GM21381 (cell line): ENCODE measurements at regions not wholly inside any gene's neighbourhood (a gene's known extent, or its start where the extent isn't known, plus 50 kb on each side); places are given as distances from the start of the nearest gene placed in this dataset.
"Not testable (repeated sequence)": the region's sequence is repeated elsewhere in the genome, so short reads cannot be mapped to it uniquely, and the experiment has no call there.

Experiments
- ATAC-seq: cut with Tn5 transposase; IDR thresholded peaks from one replicate; pipeline ENCODE4 v1.9.1; 2021; ENCODE audit warnings: mild to moderate bottlenecking, moderate library complexity; ENCODE audit not compliant: unreplicated experiment

DNA sequence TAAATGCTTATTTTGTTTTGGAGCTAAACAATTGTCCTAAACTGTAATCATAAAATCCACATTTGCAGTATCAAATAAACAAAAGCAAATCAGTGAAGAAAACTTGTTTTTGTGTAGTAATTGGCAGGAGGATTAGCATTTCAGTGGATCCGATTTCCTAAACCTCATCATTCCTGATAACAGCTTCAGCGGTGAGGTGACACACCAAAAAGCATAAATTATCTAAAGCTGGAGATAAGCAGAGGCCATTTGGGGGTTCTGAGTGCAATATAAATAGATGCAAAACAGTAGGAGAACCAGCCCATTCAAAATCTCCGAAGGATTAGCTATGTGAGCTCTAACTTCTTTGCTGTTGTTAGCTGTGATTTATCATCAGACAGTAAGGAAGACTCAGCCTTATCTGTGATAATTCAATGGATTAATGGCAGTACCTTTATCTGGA lies 235.8 kb downstream of the EPHA7 start:
- no peak for ATAC-seq

DNA sequence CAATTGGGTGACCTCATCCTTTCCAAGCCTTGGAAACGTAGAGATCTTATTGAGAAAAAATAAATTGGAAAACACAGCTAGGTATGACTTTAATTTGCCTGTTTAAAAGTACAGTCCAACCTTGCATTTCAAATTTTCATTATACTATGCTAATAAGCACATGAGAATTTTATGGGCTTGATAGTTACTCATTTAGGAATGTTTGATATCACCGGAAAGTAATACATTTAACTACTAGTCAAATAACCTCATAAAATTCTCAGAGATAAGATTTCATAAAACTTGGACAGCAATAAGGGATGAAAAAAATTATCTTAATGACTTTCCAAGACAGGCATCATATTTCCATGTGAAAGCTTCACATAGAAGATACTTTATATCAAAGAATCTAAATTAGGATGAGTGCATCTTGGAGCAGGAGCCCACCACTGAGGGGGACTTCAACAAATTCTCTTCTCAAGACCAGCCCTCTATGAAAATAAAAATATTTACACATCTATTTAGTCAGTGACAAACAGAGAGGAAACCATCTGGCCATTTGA lies 236.3 kb downstream of the EPHA7 start:
- ATAC-seq = no peak

DNA sequence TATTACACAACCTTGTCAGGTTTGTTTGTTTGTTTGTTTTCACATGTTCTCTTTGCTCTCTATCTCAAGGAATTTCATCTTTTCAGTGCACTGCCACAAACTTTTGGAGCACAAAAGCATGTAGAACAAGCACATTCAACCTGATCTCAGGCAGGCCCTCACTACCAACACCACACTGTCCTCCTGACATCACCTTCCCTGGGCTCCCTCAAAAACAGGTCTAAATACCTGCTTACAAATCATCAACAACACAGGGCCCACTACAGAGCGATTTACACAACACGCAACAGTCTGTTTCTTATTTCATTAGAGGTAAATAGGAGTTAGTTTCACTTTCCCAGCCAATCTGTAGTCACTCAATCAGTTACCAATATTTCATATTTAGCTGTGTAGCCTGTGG lies 241.4 kb downstream of the EPHA7 start:
- ATAC-seq = no peak

DNA sequence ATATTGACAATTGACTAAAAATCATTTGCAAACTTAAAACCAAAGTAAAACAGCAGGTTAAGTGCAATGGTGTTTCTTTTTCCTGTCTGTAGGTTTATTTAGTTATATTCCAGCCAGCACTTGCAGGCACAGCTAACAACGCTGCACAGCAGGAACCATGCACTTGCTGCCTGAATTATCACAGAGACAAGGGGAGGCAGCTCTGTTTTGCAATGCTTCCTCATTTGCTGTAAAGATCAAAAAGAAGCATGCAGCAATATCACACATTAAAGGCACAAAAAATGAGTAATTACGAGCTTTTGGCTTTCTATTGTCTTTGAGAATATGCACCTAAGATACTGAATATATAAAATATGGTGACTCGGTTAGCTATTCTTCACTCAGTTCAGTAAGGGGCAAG lies 241.9 kb downstream of the EPHA7 start:
- ATAC-seq = no peak

DNA sequence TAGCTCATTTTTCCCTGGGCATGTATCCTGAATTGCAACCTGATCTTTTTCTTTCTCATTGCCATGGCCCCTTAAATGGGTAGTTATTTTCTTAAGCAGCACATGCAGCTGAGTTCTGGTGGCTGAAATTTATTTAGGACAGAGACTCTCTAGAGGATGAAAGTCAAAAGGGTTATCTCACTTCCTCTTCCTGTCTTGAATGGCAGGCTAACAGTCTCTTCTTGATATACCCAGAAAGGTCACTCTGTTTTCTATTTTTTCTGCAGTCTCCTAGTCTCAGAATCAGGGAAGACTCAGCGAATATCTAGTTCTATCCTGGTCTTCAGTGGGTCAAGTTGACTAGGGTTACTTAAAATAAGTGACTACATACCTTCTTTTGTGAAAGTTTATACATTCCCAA lies 243.3 kb downstream of the EPHA7 start:
- no peak for ATAC-seq

DNA sequence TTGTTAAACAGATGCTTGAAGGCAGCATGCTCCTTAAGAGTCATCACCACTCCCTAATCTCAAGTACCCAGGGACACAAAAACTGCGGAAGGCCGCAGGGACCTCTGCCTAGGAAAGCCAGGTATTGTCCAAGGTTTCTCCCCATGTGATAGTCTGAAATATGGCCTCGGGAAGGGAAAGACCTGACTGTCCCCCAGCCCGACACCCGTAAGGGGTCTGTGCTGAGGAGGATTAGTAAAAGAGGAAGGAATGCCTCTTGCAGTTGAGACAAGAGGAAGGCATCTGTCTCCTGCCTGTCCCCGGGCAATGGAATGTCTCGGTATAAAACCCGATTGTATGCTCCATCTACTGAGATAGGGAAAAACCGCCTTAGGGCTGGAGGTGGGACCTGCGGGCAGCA lies 245.8 kb downstream of the EPHA7 start:
- ATAC-seq = not testable (repeated sequence)

DNA sequence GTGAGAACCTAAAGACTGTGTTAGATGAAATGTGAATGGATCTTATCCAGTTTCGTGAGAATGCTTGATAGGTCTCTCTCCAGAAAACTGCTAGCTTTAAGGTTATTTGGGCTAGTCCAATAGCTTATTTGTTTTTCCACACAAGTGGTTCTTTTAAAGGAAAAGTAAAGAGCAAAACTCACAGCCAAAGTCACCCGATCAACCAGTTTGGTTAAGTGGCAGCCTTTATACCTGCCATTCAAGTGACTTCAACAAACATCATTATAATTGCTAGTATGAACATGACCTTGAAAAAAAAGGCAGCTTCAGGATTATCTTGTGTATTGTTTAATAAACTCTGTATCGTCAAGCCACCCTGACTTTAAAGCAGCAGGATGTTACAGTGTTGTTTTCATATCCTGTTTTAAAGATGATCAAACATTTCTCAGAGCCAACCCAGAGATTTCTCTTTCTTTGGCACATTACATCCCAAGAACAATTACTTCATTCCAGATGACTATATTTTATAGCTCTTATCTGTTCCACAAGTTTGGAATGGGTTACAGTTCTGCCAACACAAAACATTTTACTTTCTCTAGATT lies 253.4 kb downstream of the EPHA7 start:
- ATAC-seq = no peak

DNA sequence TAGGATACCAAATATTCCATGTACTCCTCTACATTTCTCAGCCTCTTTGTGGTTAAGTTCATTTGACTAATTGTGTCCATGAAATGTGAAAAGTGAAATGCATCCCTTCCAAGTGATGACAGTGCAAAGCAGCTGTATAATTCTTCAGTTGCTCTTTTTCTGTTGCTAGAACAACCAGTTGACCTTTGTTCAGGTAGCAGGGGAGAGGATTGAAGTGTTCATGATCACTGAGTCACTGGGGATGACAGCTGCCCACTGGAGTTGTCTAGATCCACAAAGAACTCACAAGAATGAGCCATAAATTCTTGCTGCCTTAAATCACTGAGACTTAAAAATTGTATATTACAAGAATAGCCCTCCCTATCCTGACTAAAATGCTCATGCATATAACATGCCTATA lies 254.6 kb downstream of the EPHA7 start:
- no peak for ATAC-seq

DNA sequence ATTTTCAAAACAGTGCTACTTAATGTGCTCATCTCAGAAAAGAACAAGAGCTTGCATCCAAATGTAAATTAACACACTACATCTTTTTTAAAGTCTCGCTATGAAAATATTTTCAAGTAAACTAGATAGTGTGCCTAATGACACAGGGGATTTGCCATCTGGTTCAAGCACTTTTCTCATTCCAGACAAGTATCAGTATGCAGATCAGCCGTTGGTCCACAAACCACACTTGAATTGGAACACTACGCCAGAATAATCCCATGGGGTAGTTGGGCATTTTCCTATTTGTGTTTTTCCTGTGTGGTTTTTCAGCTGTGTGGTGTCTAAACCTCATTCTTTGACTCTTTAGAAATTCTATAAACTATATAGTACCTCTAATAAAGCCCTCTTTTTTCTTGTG lies 256.2 kb downstream of the EPHA7 start:
- ATAC-seq = no peak

DNA sequence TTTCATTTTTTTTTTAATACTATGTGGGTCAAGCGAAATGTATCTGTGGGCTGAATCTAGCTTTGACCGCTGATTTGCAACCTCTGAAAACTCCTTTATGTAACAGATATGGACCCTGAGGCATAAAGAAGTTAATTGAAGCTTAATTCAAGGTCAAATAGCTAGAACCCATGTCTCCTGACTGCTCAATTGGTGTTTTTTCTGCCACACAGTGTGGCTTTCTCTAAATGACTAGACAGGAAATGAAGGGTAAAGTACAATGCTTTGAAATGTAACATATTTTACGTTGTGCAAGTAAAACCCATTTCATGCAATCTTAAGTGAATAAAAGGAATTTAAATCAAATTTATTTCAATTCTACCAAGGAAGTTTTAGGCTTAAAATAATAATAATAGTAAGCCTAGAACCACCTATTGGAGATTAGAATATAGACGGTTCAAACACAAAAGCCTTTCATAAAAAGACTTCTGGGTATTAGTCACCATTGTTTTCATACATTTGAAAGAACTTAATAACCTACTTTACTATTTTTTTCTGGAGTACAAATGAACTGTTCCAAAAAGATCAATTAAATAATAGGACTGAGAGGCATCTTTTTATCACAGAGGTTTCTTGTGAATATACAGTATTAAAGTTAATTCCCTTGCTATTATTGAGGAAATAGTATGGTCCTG lies 279.8 kb downstream of the EPHA7 start:
- ATAC-seq = no peak

DNA sequence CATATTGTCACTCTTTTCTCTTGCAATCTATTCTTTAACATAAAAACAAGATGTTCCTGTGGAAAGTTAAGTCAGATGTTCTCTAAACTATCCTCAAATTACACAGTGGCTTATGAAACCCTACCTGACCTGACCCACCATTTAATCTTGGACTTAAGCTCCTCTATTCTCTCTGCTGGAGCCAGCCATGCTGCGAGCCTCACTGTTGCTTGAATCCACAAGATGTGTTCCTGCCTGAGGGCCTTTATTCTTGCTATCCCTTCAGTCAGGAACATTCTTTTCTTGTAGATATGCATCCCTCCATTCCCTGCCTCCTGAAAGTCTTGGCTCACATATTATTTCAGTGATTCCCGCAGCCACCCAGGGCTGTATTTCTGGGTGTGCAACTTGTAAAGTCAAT lies 283.2 kb downstream of the EPHA7 start:
- ATAC-seq = no peak

DNA sequence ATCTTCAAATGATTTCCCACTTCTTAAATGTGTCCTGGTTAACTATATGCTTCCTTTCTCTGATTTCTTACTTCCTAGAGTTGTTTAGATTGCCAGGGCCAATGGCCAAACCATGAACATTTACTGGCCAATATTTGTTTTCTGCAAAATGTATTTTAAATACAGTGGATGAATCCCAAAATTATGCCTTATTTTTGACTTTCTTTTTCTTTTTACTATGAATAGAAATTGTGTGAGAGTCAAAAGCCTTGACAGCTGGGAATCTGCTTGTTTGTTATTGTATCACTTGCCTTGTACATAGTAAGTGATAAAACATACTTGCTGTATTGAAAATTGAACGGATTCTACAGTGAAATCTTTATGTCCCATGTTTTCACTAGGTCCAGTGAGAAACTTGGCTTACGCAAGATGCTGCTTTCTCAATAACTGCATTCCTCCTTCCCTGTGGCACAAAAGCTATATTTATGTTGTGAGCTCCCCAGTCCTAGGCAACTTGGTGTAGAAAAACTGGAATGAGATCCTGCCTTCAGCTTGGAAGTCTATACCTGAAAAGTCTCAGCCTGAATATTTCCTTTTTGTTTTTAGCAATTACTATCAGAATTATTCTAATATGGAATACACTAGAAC lies 295.2 kb downstream of the EPHA7 start:
- no peak for ATAC-seq

DNA sequence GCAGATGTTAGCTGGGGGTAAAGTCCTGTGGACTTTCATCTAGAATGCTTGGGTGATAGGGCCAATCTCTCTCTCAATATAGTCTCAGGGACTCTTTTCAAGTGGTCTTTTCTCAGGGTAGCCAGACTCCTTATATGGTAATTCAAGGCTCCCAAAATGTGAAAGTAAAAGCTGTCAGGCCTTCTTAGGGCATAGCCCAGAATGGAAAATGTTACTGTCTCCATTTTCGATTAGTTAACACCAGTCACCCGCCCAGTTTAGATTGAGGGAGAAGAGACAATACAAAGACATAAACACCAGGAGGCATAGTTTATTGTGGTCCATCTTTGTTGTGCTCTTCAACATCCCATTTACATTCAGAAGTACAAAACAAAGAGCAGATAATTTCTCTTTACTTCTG lies 295.8 kb downstream of the EPHA7 start:
- ATAC-seq = no peak

DNA sequence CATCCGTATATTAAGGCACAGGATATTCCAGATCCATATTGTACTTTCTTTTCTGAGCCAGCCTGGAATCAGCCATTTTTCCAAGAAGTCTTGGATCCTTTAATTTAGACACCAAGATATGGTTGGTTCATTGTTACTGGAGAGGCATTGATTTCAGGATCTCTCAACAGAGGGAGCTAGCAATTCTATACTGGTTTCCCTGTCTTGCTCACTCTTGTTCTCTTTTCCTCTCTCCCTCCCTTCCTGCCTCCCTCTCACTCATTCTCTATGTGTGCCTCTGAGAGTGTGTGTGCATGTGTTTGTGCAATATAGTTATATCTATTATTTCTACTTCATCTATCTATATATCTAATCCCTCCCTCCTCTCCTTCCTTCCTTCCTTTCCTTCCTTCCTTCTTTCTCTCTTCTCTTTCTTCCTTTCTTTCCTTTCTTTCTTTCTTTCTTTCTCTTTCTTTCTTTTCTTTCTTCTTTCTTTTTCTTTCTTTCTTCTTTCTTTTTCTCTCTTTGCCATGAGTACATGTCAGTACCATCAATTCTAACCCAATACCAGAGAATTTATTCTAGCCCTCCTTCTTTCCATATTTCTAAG lies 299.1 kb downstream of the EPHA7 start:
- no peak for ATAC-seq

DNA sequence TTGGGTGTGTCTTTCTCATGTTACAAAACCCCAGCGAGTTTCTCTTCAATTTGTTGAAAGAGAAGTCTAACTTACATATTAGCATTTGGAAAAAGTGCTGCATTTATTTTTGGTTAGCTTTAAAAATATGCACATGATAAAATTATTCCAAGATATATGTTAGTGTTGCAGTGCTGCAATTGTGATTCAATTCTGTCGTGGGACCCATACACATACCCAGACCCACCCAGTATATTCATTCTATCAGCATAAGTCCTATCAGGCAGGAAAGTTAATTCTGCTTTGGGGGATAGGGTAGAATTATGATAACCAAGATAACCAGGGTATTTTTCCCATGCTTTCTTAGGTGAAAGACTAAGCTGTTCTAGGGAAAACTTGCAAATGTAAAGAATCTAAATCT lies 313.5 kb downstream of the EPHA7 start:
- no peak for ATAC-seq

DNA sequence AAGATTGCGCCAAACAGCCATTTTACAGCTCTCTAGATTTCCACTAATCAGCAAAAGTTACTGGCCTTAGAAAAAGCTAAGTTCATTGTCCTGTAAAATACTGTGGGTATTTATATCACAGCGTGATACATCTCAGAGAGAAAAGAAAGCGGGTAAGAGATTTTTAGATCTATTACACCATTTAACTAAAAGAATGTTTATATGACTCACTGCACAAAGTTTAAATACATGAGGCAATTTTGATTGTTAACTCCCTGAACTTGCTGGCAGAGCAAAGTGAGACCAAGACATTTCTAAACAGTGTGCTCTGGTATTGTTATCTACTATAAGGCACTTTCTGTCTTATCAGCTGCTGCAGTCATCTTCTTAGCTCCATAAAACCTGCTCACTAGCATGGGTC lies 314.3 kb downstream of the EPHA7 start:
- ATAC-seq = no peak

DNA sequence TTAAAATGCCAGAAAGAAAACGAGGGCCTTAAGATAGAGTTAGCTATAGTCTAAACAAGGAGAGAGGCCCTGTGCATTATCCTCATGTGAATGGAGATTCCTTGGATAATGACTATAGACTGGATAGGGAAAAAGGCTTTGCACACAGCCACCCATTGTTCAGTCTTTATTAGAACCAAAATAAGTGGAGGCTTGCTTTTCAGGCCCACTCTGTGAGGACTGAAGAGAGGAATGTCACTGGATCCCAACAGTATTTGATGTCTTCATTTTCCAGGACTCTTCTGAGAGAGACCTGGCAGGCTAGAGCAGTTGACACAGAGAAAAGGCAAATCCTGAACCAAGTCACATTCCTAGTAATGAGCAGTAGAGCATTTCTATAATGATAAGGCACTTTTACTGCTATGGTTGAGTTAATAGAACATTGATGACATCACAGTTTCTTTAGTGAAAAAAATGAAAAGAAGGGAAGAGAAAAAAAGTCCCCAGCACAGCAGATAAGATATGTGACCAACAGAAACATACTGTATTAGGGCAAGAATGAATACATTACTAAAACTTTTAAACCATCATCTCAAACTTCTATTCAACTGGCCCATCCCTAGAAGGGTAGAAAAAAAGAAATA lies 315.1 kb downstream of the EPHA7 start:
- no peak for ATAC-seq

DNA sequence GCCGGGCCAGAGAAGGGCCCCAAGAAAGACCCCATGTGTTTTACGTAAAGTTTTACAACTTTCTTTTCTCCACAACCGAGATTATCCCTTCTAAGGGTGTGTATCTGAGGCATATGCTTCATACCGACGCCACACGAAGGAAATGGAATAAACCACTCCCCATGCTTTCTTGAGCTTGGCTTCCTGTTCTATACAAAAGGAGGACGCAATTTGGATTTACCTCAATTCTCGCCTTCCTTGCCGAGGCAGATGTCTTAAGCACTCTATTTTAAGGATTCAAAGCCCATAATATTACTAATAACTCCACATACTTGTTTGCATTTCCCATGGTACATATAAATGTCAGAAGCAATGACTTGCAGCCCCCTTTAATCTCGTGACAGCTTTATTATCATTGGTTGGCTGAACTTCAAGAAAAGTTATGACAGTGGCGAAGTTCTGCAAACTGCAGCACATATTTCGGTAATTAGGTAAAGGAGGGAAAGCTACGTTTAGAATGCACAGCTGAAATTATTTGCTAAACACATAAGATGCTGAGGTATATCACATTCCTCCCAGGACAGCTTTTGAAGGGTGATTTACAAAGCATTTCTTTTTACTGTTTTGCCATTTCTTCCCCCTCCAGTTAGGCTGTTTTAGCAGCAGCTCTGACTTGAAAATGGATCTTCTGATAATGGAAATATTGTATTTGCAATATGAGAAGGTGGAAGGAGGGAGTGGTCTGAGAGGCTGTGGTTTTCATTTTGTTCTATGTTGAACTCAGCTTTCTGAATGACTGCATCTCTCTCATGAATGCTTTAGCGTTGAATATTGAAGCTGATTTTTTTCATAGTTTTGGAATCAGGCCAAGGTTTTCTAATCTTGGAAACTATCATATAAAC lies 330.5 kb downstream of the EPHA7 start:
- no peak for ATAC-seq

DNA sequence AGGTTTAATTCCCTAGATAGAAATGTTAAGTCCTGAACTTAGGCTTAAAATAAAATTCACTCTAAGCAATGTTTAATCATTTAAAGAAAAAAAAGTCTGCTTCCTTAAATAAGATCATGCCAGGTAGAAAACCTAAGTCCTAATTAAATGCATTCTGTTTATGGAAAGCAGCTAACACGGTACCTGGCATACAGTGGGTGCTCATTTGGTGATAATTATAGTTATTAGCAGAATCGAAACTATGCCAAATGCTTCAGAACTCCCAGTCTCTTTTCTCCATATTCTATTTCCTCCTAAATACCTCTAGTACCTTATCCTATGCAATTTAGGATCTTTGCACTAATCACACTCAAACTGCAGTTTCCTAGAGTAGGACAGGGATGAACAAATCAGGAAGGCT lies 331.8 kb downstream of the EPHA7 start:
- no peak for ATAC-seq

DNA sequence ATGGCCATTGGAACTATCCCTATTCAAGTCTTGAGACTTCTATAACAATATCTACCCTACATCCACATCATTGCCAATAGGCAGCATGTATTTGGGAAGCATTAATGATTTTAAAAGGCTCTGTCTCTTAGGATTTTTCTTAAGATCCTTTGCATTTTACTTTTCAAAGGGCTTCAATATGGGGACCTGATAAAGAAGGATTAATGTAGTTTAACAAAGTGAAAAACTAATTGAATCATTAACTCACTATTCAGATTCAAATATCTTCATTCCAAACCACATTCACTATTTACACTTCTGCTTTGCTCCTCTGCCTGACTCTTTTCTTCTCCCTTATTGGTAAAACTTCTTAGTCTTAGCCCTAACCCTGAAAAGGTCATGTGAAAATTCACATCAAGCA lies 333.0 kb downstream of the EPHA7 start:
- ATAC-seq = no peak
